ENCODE measurements at regions not wholly inside any gene's neighbourhood (a gene's known extent, or its start where the extent isn't known, plus 50 kb on each side); places are given as distances from the start of the nearest gene placed in this dataset.

- no peak for DNase-seq (ENCODE audit: low read depth in 4 of 4, low spot score in 1 of 4)
Observed at GRCh38 chr12:93200291-93200917, 177.3 kb upstream of the NUDT4 start.

GRCh38 chr12:93201990-93202389 is 175.7 kb upstream of the NUDT4 start:
- DNase-seq (ENCODE audit: low read depth in 4 of 4, low spot score in 1 of 4), result no peak

DNA sequence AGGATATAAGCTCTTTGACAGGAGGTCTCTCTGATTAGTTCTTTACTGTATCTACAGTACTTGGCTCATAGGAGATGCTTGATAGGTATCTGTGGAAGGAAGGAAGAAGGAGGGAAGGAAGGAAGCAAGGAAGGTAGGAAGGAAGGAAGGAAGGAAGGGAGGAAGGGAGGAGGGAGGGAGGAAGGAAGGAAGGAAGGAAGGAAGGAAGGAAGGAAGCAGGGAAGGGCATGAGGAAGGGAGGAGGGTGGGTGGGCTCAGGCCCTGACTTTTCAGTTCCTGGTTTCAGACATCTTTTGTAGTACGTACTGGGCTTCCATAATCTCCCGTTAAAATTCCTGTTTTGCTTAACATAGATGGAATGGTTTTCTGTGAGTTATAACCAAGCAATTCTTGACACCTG is 175.0 kb upstream of the NUDT4 start:
- DNase-seq (ENCODE audit: low read depth in 4 of 4, low spot score in 1 of 4), result no peak

GRCh38 chr12:93203361-93203760 is 174.4 kb upstream of the NUDT4 start:
- DNase-seq (ENCODE audit: low read depth in 4 of 4, low spot score in 1 of 4), result no peak

GRCh38 chr12:93204896-93205295 is 172.8 kb upstream of the NUDT4 start:
- DNase-seq (ENCODE audit: low read depth in 4 of 4, low spot score in 1 of 4), result no peak

GRCh38 chr12:93205361-93205760 is 172.4 kb upstream of the NUDT4 start:
- DNase-seq (ENCODE audit: low read depth in 4 of 4, low spot score in 1 of 4), result no peak

GRCh38 chr12:93208011-93208410 is 169.7 kb upstream of the NUDT4 start:
- DNase-seq (ENCODE audit: low read depth in 4 of 4, low spot score in 1 of 4), result no peak

GRCh38 chr12:93214523-93215289 is 163.0 kb upstream of the NUDT4 start:
- no peak for DNase-seq (ENCODE audit: low read depth in 4 of 4, low spot score in 1 of 4)

GRCh38 chr12:93215290-93215678 is 162.4 kb upstream of the NUDT4 start:
- no peak for DNase-seq (ENCODE audit: low read depth in 4 of 4, low spot score in 1 of 4)

DNA sequence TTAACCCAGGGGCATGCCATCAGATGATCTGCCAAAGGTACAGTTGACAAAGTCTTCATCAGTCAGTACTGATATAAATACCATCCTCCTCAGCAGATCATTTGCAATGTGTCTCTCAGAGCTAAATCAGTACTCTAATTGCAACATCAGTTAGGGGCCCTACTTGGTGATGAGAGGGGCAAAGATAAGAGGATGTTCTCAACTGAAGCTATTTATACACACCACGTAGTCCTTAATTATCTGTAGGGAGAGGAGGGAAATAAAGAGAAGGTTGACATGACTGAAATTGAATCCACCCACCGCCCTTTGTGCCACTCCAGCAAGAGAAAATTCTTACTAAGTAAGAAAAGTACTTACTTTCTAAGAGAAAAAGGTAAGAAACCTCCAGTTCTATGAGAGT is 157.8 kb upstream of the NUDT4 start:
- DNase-seq (ENCODE audit: low read depth in 4 of 4, low spot score in 1 of 4), result no peak

DNA sequence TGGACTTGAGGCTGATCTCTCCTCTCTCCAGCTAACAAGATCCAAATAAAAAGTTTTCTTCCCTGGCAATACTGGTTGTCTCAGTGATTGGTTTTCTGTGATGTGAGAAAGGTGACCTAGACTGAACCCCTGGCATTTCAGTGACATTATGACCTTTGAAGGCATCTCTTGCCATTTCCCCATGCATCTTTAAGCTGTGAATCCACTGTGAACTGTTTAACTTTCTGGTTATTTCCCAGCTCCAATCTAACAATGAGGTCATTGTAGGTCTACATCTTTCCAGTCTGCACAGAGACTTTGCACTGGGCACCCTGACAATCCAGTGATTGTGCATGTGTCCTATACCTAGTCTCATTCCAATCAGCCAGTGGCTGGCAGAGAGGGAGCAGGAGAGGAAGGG is 155.9 kb upstream of the NUDT4 start:
- no peak for DNase-seq (ENCODE audit: low read depth in 4 of 4, low spot score in 1 of 4)

GRCh38 chr12:93223440-93224426 is 154.0 kb upstream of the NUDT4 start:
- DNase-seq (ENCODE audit: low read depth in 4 of 4, low spot score in 1 of 4), result no peak

GRCh38 chr12:93225094-93225493 is 152.6 kb upstream of the NUDT4 start:
- no peak for DNase-seq (ENCODE audit: low read depth in 4 of 4, low spot score in 1 of 4)

GRCh38 chr12:93226361-93226760 is 151.4 kb upstream of the NUDT4 start:
- DNase-seq (ENCODE audit: low read depth in 4 of 4, low spot score in 1 of 4), result no peak

GRCh38 chr12:93229494-93230325 is 148.0 kb upstream of the NUDT4 start:
- DNase-seq (ENCODE audit: low read depth in 4 of 4, low spot score in 1 of 4), result no peak

GRCh38 chr12:93230326-93230720 is 147.4 kb upstream of the NUDT4 start:
- DNase-seq (ENCODE audit: low read depth in 4 of 4, low spot score in 1 of 4), result no peak

DNA sequence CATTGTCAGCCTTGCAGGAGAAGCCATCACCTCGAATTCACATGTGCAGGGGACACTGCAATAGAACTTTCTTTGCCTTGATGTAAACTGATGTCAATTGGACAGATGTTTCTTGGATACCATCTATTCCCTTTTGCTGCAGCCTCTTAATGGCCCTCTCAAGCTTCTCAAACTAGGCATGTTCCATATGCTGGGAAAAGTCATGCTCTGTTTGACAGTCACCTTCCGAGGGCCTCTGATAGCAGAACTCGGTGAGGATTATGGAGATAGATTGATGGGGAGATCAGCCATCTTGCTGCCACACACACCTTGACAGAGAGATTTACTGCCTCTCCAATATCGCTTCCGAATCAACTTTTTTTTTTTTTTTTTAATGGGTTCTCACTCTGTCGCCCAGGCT is 145.8 kb upstream of the NUDT4 start:
- DNase-seq (ENCODE audit: low read depth in 4 of 4, low spot score in 1 of 4), result no peak

DNA sequence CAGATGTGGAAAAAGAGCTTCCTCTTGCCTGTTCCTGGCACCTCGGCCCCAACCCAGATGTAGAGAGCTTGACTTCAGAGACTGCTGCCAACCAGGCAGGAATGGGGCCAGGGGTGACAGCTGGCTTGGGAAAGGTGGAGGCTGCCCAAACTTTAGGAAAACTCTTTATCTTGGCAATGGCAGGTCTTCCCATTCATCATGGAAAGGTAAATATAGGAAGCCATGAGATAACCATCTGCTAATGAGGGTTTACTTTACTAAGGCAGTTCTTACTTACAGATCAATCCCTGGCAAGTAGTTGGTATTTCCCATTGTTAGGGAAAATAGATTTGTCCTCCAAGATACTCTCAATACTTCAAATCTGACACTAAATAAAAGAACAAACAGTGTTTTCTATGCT is 143.1 kb upstream of the NUDT4 start:
- DNase-seq (ENCODE audit: low read depth in 4 of 4, low spot score in 1 of 4), result no peak

DNA sequence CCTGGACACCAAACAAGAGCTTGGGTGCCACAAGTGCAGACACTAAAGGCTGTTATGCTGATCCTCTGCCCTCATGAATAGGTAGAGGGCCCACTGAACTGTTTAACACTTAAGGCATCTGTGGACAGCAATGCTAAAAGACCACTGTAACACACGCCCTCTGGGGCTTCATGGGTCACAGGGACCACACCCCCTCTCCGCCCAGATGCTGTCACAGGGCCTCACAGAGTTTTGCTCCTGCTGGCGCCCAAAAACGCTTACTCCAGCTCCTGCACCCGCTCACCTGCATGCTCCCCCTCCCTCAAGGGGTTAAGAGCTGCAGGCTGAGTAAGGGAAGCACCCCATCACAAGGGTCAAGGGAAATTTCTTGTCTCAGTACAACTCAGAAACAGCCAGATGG is 141.8 kb upstream of the NUDT4 start:
- DNase-seq (ENCODE audit: low read depth in 4 of 4, low spot score in 1 of 4), result no peak

DNA sequence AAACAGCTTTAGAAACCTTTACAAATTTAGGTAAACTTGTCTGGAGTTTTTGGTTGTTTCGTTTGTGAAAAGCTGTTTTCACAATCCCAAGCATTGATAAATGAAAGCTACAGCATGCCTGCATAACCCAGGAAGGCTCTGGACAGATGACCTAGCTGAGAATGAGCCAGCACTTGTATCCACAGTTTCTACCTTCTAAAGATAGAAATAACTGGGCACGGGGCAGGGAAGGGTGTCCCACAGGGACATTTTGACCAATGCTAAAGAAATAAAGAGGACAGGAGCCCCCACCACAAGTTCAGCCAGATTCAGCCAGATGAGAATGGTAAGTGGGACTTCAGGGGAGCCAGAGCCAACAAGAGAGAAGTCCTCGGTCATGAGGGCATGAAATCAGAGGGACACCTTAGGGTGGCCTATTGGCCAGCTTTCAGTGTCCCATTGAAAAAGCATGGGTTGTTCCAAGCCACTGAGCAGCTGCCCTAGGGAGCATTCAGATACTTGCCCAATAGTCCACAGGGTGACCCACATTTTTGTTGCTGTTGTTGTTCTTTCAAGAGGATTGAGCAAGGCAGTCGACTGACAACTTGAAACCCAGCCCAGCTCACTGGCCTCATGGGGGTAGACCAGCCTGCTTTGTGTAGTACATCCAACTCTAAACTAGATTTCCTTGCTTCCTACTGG is 140.3 kb upstream of the NUDT4 start:
- DNase-seq (ENCODE audit: low read depth in 4 of 4, low spot score in 1 of 4), result no peak
